Ectodermal cell (in vitro differentiated cells): ENCODE measurements at regions not wholly inside any gene's neighbourhood (a gene's known extent, or its start where the extent isn't known, plus 50 kb on each side); places are given as distances from the start of the nearest gene placed in this dataset.

Source experiments
- H3K27ac ChIP-seq: 2 replicates; pipeline ENCODE4 v1.7.0; 2013; ENCODE audit warnings: mild to moderate bottlenecking, low read depth, low read length; ENCODE audit not compliant: insufficient read depth, poor library complexity, severe bottlenecking
- H3K27me3 ChIP-seq: 2 replicates; pipeline ENCODE4 v1.7.0; 2013; ENCODE audit warnings: mild to moderate bottlenecking, low read length; ENCODE audit not compliant: insufficient read depth, control insufficient read depth, poor library complexity, severe bottlenecking
- H3K36me3 ChIP-seq: one replicate; pipeline ENCODE4 v1.7.0; 2013; ENCODE audit warnings: low read length; ENCODE audit not compliant: control insufficient read depth, insufficient read depth
- H3K4me1 ChIP-seq: one replicate; pipeline ENCODE4 v1.7.0; 2013; ENCODE audit warnings: low read length; ENCODE audit not compliant: control insufficient read depth, insufficient read depth
- H3K4me3 ChIP-seq: 2 replicates; pipeline ENCODE4 v1.7.0; 2013; ENCODE audit warnings: low read depth, low read length, control low read depth; ENCODE audit not compliant: insufficient read depth
- H3K9me3 ChIP-seq: 2 replicates; pipeline ENCODE4 v1.7.0; 2013; ENCODE audit warnings: mild to moderate bottlenecking, low read length, moderate library complexity; ENCODE audit not compliant: control insufficient read depth
- WGBS, 2 experiments: methylation state at CpG; one replicate each; pipeline ENCODE4 v1.1.7; 2013; ENCODE audit warnings: missing lambda C conversion rate in 2 of 2; 5-methylcytosine and 5-hydroxymethylcytosine counted together

GRCh38 chr5:171589461-171589860 lies 170.0 kb downstream of the FGF18 start:
- Histone ChIP-seq H3K27me3 (no peaks in the 10 kb centered on the region), H3K4me1 (no peaks in the 10 kb centered on the region), H3K36me3 (no peaks in the 10 kb centered on the region), H3K4me3 (no peak overlapping the region), H3K9me3 (no peaks in the 10 kb centered on the region), H3K27ac (no peak overlapping the region)
- 93 to 94% methylated on average over 11 of the region's 11 CpGs for WGBS, 2 experiments

GRCh38 chr5:171592076-171592475 lies 172.6 kb downstream of the FGF18 start:
- H3K27ac ChIP-seq, result no peak overlapping the region
- WGBS, 2 experiments, result 93% methylated on average over 5 of the region's 5 CpGs
- no peak overlapping the region for H3K4me3 ChIP-seq
- no peaks in the 10 kb centered on the region for H3K4me1 ChIP-seq
- no peaks in the 10 kb centered on the region for H3K36me3 ChIP-seq
- no peaks in the 10 kb centered on the region for H3K9me3 ChIP-seq
- no peaks in the 10 kb centered on the region for H3K27me3 ChIP-seq

DNA sequence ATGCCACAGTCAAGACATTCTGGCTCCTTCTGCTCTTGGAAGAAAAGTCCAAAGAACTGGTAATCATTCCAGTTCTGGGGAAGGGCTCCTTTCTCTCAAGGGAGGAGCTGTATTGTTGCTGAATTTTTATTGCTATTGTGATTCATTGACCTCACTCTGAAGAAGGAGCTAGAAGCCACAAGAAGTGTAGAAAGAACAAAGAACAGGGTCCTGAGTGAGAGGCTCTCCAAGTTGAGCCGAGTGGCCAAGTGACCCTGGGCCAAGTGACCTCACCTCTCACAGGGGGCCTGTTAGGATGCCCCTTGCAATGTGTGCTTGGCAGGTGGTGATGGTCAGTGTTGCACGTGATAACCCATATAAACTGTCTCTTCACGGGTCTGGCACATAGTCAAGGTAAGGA lies 173.3 kb downstream of the FGF18 start:
- no peaks in the 10 kb centered on the region for H3K27me3 ChIP-seq
- no peak overlapping the region for H3K27ac ChIP-seq
- no peaks in the 10 kb centered on the region for H3K9me3 ChIP-seq
- no peaks in the 10 kb centered on the region for H3K36me3 ChIP-seq
- 89 to 95% methylated on average over 3 of the region's 3 CpGs for WGBS, 2 experiments
- no peaks in the 10 kb centered on the region for H3K4me1 ChIP-seq
- no peak overlapping the region for H3K4me3 ChIP-seq

DNA sequence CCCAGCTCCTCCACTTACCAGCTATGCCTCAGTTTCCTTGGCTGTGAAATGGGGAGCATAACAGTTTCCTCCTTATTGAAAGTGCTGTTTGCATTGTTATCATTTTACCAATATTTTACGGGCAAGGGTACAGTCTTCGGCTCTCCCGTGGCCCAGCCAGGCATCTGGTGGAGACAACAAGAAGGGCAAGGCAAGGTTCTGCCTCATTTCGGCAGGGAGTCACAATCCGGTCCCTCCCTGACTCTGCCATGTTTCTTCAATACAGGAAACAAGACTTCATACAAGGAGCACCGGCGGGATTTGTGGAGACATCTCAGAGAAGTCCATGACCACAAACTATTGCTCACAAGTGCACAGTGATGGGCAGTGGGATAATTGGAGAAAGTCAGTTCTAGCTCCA lies 174.0 kb downstream of the FGF18 start:
- Histone ChIP-seq H3K4me1 (no peaks in the 10 kb centered on the region), H3K36me3 (no peaks in the 10 kb centered on the region), H3K4me3 (no peak overlapping the region), H3K9me3 (no peaks in the 10 kb centered on the region), H3K27me3 (no peaks in the 10 kb centered on the region), H3K27ac (no peak overlapping the region)
- WGBS, 2 experiments, result 95 to 97% methylated on average over 7 of the region's 7 CpGs

DNA sequence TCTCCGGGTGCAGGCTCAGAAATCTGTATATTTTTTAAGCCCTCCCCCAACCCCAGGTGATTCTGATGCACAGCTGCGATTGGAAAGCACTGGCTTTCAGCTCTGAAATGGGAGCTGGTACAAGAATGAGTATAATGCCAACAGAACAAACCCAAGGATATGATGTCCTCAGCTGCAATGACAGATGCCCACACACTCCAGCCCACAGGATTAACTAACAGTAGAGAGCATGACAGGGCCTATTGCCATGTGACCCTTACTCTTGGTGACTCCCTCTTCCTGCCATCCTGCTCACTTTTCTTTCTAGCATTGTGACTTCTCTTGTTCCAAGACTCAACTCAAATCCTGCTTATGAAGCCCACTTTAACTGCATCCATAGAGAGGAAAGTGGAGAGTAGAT lies 174.5 kb downstream of the FGF18 start:
- WGBS, 2 experiments, result 92 to 93% methylated on average over 2 of the region's 2 CpGs
- Histone ChIP-seq H3K27me3 (no peaks in the 10 kb centered on the region), H3K4me3 (no peak overlapping the region), H3K4me1 (no peaks in the 10 kb centered on the region), H3K27ac (no peak overlapping the region), H3K9me3 (no peaks in the 10 kb centered on the region), H3K36me3 (no peaks in the 10 kb centered on the region)

DNA sequence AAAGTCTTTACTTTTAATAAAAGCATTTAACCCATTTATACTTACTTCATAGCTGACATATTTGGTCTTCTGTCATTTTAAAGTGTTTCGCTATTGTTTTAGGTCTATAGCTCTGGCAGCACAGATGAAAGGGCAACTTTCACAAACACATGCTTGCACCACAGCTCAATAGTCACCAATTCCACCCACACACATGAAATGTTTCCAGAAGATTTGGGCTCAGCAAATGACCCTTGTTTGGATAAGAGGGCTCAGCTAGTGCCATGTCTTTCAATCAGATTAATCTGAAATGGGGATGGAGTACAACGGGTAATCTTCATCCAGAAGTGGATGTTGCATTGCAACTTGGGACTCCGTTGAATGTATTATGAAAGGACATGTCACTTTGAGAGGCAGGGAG lies 176.0 kb downstream of the FGF18 start:
- Histone ChIP-seq H3K36me3 (no peaks in the 10 kb centered on the region), H3K27me3 (no peaks in the 10 kb centered on the region), H3K9me3 (no peaks in the 10 kb centered on the region), H3K4me1 (no peaks in the 10 kb centered on the region), H3K27ac (no peak overlapping the region), H3K4me3 (no peak overlapping the region)
- 93 to 97% methylated on average over 3 of the region's 3 CpGs for WGBS, 2 experiments

GRCh38 chr5:171595801-171596231 lies 176.4 kb downstream of the FGF18 start:
- Histone ChIP-seq H3K27ac (no peak overlapping the region), H3K4me3 (no peak overlapping the region), H3K27me3 (no peaks in the 10 kb centered on the region), H3K4me1 (no peaks in the 10 kb centered on the region), H3K9me3 (no peaks in the 10 kb centered on the region), H3K36me3 (no peaks in the 10 kb centered on the region)
- 92 to 94% methylated on average over 1 to 2 of the region's 3 CpGs for WGBS, 2 experiments

DNA sequence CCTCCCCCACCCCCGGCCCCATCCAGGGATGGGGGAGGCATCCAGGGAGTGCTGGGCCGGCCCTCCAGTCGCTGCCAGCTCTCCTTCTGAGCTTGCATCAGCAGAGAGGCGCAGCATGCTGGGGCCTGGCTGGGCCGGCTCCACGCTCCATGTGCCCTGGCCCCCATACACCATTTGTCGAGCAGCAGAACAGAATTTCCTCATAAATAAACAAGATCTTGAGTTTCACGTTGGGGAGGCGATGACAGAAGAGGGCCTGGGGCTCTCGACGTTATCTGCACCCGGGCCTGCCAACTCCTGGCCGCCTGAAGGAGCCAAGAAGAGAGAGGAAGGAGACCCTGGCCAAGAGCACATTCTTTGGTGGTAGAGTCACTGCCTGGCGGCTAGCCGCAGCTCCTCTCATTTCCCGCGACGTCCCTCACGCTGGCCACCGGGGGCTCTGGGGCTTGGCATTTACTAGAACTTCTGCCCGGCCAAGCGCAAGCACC lies 177.0 kb downstream of the FGF18 start:
- no peaks in the 10 kb centered on the region for H3K27me3 ChIP-seq
- 69% methylated on average over 22 of the region's 22 CpGs for WGBS, 2 experiments
- H3K27ac ChIP-seq, result no peak overlapping the region
- H3K4me1 ChIP-seq, result no peaks in the 10 kb centered on the region
- no peak overlapping the region for H3K4me3 ChIP-seq
- H3K9me3 ChIP-seq, result no peaks in the 10 kb centered on the region
- no peaks in the 10 kb centered on the region for H3K36me3 ChIP-seq

DNA sequence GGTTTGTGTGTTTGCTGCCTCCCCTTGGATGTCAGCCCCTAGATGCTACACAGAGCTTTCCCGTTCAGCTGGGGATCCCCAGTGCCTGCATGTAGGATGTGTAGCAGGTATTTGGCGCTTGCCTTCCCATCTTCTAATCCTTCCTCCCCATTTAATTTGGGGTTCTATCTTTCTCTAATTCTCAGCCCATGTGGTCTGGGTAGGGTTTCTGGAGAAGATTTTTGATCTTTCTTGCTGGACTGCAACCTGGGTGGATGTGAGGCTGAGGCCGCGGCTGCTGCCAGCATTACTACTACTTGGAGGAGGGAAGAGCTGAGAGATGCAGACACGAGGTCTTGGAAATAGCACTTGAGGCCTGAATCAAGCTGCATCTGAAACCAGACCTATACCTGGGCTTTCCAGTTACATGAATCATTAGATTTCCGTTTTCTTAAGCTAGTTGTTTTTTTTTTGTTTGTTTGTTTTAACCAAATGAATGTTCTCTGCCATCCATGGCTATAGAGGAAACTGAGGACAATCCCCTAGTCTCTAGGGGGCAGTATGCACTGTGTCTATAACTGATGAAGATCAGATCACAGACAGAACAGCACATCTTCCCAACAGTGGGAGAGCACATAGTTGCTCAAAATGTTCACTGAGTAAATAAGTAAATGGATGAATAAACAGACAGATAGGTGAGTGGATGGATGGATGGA lies 178.6 kb downstream of the FGF18 start:
- WGBS, 2 experiments, result 86 to 89% methylated on average over 5 to 6 of the region's 6 CpGs
- Histone ChIP-seq H3K9me3 (no peaks in the 10 kb centered on the region), H3K36me3 (no peaks in the 10 kb centered on the region), H3K27ac (no peak overlapping the region), H3K4me3 (no peak overlapping the region), H3K27me3 (no peaks in the 10 kb centered on the region), H3K4me1 (no peaks in the 10 kb centered on the region)

- H3K27ac ChIP-seq, result no peak overlapping the region
- no peak overlapping the region for H3K4me3 ChIP-seq
- no peaks in the 10 kb centered on the region for H3K9me3 ChIP-seq
- H3K27me3 ChIP-seq, result no peaks in the 10 kb centered on the region
- H3K36me3 ChIP-seq, result no peaks in the 10 kb centered on the region
- WGBS, 2 experiments, result 89% methylated on average over 7 of the region's 7 CpGs
- no peaks in the 10 kb centered on the region for H3K4me1 ChIP-seq
Observed at GRCh38 chr5:171598641-171599152, 179.2 kb downstream of the FGF18 start.
